ENCODE measurements at regions not wholly inside any gene's neighbourhood (a gene's known extent, or its start where the extent isn't known, plus 50 kb on each side); places are given as distances from the start of the nearest gene placed in this dataset.

DNA sequence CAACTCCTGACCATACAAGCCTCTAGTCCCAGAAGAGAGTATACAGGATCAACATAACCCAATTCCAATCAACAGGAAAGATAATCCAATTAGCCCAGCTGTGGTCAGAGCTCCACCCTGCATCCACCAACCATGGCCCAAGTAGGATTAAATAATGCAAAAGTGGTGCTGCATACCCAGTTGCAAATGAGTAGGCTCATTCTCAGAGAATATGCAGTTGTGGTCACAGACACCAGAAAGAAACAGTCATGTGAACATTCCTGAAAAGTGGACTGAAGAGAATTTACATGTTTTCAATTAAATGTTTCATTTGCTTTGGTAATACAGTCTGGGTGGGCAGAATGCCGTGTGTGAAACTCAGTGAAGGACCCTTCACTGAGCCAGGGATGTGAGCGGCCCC, 167.2 kb upstream of the BMP4 start:
- TF ChIP-seq, protein P1, sequence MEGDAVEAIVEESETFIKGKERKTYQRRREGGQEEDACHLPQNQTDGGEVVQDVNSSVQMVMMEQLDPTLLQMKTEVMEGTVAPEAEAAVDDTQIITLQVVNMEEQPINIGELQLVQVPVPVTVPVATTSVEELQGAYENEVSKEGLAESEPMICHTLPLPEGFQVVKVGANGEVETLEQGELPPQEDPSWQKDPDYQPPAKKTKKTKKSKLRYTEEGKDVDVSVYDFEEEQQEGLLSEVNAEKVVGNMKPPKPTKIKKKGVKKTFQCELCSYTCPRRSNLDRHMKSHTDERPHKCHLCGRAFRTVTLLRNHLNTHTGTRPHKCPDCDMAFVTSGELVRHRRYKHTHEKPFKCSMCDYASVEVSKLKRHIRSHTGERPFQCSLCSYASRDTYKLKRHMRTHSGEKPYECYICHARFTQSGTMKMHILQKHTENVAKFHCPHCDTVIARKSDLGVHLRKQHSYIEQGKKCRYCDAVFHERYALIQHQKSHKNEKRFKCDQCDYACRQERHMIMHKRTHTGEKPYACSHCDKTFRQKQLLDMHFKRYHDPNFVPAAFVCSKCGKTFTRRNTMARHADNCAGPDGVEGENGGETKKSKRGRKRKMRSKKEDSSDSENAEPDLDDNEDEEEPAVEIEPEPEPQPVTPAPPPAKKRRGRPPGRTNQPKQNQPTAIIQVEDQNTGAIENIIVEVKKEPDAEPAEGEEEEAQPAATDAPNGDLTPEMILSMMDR (conservative IDR thresholded peaks at IDR 0.05; ENCODE audit: low read depth, low read length), result no peak
- TF ChIP-seq MXI1 (IDR thresholded peaks at IDR 0.05; ENCODE audit: borderline replicate concordance, low read depth, low read length) (no peak), POLR2A (IDR thresholded peaks at IDR 0.05; ENCODE audit: low read depth, low read length) (no peak), FOS (IDR thresholded peaks at IDR 0.05; ENCODE audit: low read depth, low read length) (no peak), CEBPB (IDR thresholded peaks at IDR 0.05; ENCODE audit: low read depth, low read length) (no peak), RAD21 (IDR thresholded peaks at IDR 0.05; ENCODE audit: low read length) (no peak)
- TF ChIP-seq, protein P2, sequence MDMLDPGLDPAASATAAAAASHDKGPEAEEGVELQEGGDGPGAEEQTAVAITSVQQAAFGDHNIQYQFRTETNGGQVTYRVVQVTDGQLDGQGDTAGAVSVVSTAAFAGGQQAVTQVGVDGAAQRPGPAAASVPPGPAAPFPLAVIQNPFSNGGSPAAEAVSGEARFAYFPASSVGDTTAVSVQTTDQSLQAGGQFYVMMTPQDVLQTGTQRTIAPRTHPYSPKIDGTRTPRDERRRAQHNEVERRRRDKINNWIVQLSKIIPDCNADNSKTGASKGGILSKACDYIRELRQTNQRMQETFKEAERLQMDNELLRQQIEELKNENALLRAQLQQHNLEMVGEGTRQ (IDR thresholded peaks at IDR 0.05; ENCODE audit: low read depth, low read length), result no peak
